ENCODE measurements at regions not wholly inside any gene's neighbourhood (a gene's known extent, or its start where the extent isn't known, plus 50 kb on each side); places are given as distances from the start of the nearest gene placed in this dataset.

- Histone ChIP-seq H3K4me1 (ENCODE audit: control insufficient read depth, insufficient read depth, low read length) (peaks cover 6% of the 10 kb centered on the region; the same call in 1 of the 2 replicates), H3K27ac (ENCODE audit: low read length) (no peak overlapping the region), H3K36me3 (ENCODE audit: control insufficient read depth, insufficient read depth, low read length) (no peaks in the 10 kb centered on the region), H3K9me3 (ENCODE audit: control insufficient read depth, insufficient read depth, low read depth, low read length) (no peaks in the 10 kb centered on the region), H3K27me3 (ENCODE audit: control insufficient read depth, insufficient read depth, low read length) (no peaks in the 10 kb centered on the region), H3K4me3 (ENCODE audit: low read depth in 2 of 2, low read length in 2 of 2) (no peak overlapping the region)
- CTCF ChIA-PET = no interaction called here
- POLR2A ChIA-PET = no interaction called here
- BruUV-seq (replicated peaks) = no TSS peak
- ATAC-seq (0 out of 2 replicates have a peak, but pooled peaks have one; percentile 44), DNase-seq (ENCODE audit: low read depth, low spot score) (no peak)
- intact Hi-C loops (cut with micrococcal nuclease; ENCODE audit: unreplicated experiment) (no loop called here), in situ Hi-C loops (cut with HindIII; ENCODE audit: low pct_unique_long_range_greater_than_20kb, low sequenced_read_pairs) (no loop called here)
- TF ChIP-seq SIN3A (IDR thresholded peaks at IDR 0.05; ENCODE audit: borderline replicate concordance, insufficient read depth, low read depth, low read length) = no peak
- TF ChIP-seq POLR2AphosphoS5 (IDR thresholded peaks at IDR 0.05; ENCODE audit: low read depth, low read length) = no peak
- no peak for TF ChIP-seq CTCF (IDR thresholded peaks at IDR 0.05)
- TF ChIP-seq TCF7L2 (IDR thresholded peaks at IDR 0.05; ENCODE audit: low read depth, low read length) = no peak
- TF ChIP-seq REST (IDR thresholded peaks at IDR 0.05; ENCODE audit: insufficient read depth in 1 of 2, low read depth in 2 of 2, low read length in 1 of 2) = no peak
Measured at GRCh38 chr2:19677825-19678518, 223.8 kb downstream of the TTC32 start.

GRCh38 chr2:19677215-19677777 is 224.5 kb downstream of the TTC32 start:
- Histone ChIP-seq H3K27me3 (ENCODE audit: control insufficient read depth, insufficient read depth, low read length) (no peaks in the 10 kb centered on the region), H3K9me3 (ENCODE audit: control insufficient read depth, insufficient read depth, low read depth, low read length) (no peaks in the 10 kb centered on the region), H3K4me1 (ENCODE audit: control insufficient read depth, insufficient read depth, low read length) (peaks cover 6% of the 10 kb centered on the region; the same call in 1 of the 2 replicates), H3K36me3 (ENCODE audit: control insufficient read depth, insufficient read depth, low read length) (no peaks in the 10 kb centered on the region), H3K27ac (ENCODE audit: low read length) (no peak overlapping the region), H3K4me3 (ENCODE audit: low read depth in 2 of 2, low read length in 2 of 2) (no peak overlapping the region)
- DNase-seq (ENCODE audit: low read depth, low spot score) (no peak), ATAC-seq (no peak)
- in situ Hi-C loops (cut with HindIII; ENCODE audit: low pct_unique_long_range_greater_than_20kb, low sequenced_read_pairs) = no loop called here
- CTCF ChIA-PET = interaction anchor here (0.6 to 1.1 kb wide), 2 partner anchors 153 to 160 kb away, joined by 5 read pairs; no protein-coding TSS in a partner anchor
- BruUV-seq (replicated peaks) = no TSS peak
- POLR2A ChIA-PET = interaction anchor here (0.6 kb wide), 1 partner anchor 263 kb away, joined by 3 read pairs; no protein-coding TSS in a partner anchor
- intact Hi-C loops (cut with micrococcal nuclease; ENCODE audit: unreplicated experiment) = no loop called here
- TF ChIP-seq REST (IDR thresholded peaks at IDR 0.05; ENCODE audit: insufficient read depth in 1 of 2, low read depth in 2 of 2, low read length in 1 of 2) = no peak
- TF ChIP-seq TCF7L2 (IDR thresholded peaks at IDR 0.05; ENCODE audit: low read depth, low read length) = no peak
- TF ChIP-seq POLR2AphosphoS5 (IDR thresholded peaks at IDR 0.05; ENCODE audit: low read depth, low read length) = no peak
- TF ChIP-seq CTCF (IDR thresholded peaks at IDR 0.05) = no peak
- TF ChIP-seq SIN3A (IDR thresholded peaks at IDR 0.05; ENCODE audit: borderline replicate concordance, insufficient read depth, low read depth, low read length) = no peak
